D721Med (cell line): ENCODE measurements at regions not wholly inside any gene's neighbourhood (a gene's known extent, or its start where the extent isn't known, plus 50 kb on each side); places are given as distances from the start of the nearest gene placed in this dataset.

Experiments used
- DNase-seq: peaks from one replicate; pipeline ENCODE4 v3.0.0; 2011; ENCODE audit warnings: low spot score; ENCODE audit not compliant: insufficient read length
- FAIRE-seq: peaks from 2 replicates; lab custom pipeline; 2011; peaks lifted over from hg19 to GRCh38; lab: Jason Lieb, UNC
- TF ChIP-seq, protein P1 (sequence below): IDR thresholded peaks from 2 replicates; pipeline ENCODE4 v1.5.1; 2012; ENCODE audit warnings: mild to moderate bottlenecking, control low read depth; ENCODE audit not compliant: insufficient read depth; ENCODE audit errors: missing control alignments

DNA sequence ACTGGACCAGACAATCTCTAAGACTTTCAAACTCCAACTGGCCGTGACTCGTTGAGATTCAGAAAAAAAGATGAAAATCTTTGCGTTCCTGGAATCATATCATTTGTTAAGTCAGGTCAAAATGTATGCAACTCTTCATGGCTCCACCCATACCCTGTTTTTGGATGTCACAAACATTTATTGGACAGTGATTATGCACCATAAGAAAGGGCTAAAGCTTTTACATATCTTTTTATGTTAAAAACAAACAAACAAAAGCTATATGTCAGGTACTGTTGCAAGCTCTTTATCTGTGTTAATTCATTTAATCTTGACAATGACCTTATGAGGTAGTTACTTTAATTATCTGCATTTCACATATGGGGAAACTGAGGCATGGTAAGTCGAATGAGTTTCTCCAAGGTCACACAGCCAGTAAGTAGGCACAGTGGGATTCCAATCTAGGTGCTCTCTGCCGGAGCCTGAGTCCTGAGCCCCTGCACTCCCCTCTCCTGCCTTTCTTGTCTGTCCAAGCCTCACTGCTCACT, 145.7 kb upstream of the MYCN start:
- TF ChIP-seq, protein P1, sequence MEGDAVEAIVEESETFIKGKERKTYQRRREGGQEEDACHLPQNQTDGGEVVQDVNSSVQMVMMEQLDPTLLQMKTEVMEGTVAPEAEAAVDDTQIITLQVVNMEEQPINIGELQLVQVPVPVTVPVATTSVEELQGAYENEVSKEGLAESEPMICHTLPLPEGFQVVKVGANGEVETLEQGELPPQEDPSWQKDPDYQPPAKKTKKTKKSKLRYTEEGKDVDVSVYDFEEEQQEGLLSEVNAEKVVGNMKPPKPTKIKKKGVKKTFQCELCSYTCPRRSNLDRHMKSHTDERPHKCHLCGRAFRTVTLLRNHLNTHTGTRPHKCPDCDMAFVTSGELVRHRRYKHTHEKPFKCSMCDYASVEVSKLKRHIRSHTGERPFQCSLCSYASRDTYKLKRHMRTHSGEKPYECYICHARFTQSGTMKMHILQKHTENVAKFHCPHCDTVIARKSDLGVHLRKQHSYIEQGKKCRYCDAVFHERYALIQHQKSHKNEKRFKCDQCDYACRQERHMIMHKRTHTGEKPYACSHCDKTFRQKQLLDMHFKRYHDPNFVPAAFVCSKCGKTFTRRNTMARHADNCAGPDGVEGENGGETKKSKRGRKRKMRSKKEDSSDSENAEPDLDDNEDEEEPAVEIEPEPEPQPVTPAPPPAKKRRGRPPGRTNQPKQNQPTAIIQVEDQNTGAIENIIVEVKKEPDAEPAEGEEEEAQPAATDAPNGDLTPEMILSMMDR, result no peak
- FAIRE-seq (no peak), DNase-seq (no peak)

DNA sequence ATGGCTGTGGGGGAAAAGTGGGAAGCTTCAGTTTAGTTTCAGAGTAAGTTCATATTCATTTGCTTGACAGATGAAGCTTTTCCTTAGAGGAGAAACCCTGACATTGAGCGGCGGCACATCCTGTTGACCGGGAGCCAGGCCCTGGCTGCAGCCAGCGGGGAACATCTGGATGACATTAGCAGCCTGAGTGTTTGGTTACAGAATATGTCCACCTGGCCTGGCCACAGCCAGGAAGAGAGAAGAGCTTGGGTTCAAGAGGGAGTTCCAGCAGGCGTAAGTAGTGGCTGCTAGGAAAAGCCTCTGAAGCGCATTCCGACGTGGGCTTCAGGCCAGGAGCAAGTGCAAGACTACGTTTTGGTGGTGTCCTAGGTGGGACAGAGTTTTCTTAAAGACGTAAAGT, 144.9 kb upstream of the MYCN start:
- TF ChIP-seq, protein P1, result no peak
- no peak for FAIRE-seq
- DNase-seq, result no peak

DNA sequence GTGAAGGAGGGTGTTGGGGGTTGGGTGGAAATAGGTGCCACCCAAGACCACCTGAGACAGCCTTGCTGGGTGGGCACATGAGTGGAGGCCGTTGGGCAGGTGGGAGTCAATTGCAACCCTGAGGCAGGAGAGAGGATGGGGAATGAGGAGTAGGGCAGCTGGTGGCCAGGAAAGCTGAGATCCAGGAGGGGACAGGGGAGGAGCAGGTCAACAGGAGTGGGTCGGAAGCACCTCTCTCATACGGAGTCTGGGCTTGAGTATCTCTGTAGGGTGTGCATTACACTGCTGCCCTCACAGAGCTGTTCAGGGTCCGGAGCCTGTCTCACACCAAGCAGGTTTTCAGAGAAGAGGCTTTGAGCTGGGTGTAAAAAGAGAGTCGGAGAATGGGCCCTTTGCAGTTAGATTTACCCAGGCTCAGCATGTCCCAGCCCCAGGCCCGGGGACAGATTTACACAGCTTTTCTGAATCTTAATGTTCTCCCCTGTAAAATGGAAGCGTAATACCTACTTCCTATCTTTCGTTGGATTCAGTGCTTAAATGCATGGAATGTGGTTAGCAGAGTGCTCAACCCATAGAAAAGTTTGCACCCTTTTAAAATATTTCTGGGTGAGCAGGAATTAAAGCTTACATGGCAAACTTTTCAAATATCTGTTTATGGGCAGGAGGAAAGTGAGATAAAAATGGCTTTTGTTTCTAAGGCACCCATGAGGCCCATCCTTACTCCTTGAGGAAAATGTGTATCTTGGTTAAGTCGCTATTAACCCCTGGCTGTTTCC, 144.0 kb upstream of the MYCN start:
- no peak for FAIRE-seq
- no peak for DNase-seq
- TF ChIP-seq, protein P1, result no peak

DNA sequence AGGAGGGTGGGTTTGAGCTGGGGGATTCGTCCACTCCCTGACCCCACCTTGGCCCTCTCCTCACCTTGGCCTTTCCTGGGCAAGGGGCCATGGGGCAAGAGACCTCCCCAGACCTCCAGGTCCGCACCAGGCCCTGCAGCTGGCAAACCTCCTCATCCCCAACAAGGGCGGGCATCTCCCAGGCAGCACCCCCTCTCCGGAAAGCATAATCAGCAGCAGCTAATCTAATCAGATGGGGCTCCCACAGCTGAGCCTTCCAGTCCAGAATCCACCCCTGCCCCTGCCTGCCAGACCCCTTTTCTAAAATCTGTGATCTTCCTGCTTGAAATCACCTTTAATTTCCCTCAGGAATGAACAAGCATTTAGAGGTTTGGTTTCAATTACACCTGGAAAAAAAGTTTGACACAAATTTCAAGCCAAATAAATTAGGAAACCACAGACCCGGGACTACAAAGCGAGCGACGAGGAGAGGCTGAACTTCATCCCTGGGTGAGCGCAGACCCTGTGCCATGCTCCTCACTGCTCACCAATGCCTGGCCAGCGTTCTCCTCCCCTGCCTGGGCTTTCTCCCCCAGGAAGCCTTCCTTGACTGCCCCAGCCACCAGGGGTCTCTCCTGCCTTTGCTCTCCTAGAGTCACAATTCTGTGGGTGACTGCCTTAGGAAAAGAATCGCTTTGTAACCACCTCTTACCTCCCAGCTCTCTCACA, 143.0 kb upstream of the MYCN start:
- TF ChIP-seq, protein P1, result peak; percentile 14
- FAIRE-seq (no peak), DNase-seq (no peak)

DNA sequence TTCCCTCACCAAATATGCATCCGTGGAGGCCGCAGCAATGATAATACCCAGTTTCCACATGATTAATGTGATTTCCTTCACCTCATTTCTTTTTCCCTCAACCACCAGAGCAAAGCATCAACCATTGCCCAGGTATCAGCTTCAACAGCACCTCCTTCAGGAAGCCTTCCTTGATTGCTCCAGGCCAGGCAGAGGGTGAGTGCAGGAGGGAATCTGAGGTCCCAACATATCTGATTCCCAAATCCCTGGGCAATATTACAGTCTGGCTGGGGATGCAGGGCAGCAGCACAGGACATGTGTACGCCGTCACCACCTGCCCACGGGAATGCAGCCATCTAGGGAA, 142.4 kb upstream of the MYCN start:
- DNase-seq, result no peak
- no peak for FAIRE-seq
- TF ChIP-seq, protein P1, result no peak

DNA sequence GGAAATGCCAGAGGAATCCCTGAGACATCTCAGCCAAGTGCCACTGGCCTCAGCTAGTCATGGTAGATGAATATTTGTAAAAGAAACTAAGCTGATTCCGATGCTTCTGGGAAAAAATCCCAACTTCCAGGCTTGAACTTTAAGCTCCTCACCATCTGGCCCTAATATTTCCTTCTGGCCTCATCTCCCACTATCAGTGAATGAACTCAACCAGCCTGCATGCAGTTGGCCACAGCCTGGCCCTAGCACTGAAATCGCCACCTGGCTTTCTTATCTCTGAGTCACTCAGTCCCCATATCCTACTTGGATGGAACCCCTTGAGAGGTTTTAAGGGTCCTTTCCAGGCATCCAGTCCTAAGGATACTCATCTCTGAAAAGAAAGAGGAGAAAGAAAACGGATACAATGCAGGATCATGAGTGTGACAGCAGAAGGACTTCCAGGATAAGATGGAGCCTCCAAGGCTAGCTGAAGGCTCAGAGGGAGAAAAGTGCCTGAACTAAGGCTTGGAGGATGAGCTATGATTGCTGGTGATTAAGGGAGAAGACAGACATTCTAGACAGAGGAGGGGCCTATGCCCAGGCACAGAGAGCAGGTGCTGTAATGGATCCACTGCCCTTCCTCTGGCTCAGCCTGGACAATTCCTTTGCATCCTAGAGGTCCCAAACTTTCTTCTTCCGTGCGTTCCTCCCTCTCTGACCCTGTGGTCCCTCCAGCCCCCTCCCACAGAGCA, 141.5 kb upstream of the MYCN start:
- TF ChIP-seq, protein P1, result no peak
- FAIRE-seq (no peak), DNase-seq (no peak)

DNA sequence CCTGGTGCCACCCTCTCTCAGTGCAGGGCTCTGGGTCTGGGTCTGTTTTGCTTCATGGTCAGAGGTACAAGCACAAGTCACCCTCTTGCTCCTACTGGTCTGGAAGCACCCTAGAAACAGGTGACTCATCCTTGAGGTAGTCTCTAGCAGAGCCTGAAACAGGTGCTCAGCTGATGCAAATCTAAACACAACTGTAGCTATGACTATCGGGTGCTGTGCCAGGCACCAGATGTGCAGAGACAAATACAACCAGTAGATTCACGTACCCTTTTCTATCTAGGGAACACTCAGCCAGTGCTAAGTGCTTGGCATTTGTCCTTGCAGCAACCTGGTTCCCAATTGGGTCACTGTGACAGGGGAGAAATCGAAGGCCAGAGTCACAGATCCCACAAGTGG, 140.9 kb upstream of the MYCN start:
- TF ChIP-seq, protein P1, result no peak

More for the DNA sequence above, 140.9 kb upstream of the MYCN start:
- DNase-seq (no peak), FAIRE-seq (no peak)
